ENCODE measurements at regions not wholly inside any gene's neighbourhood (a gene's known extent, or its start where the extent isn't known, plus 50 kb on each side); places are given as distances from the start of the nearest gene placed in this dataset.

GRCh38 chr2:157053876-157054275 is 203.6 kb upstream of the GALNT5 start:
- FAIRE-seq = no peak
- TF ChIP-seq, protein P1, sequence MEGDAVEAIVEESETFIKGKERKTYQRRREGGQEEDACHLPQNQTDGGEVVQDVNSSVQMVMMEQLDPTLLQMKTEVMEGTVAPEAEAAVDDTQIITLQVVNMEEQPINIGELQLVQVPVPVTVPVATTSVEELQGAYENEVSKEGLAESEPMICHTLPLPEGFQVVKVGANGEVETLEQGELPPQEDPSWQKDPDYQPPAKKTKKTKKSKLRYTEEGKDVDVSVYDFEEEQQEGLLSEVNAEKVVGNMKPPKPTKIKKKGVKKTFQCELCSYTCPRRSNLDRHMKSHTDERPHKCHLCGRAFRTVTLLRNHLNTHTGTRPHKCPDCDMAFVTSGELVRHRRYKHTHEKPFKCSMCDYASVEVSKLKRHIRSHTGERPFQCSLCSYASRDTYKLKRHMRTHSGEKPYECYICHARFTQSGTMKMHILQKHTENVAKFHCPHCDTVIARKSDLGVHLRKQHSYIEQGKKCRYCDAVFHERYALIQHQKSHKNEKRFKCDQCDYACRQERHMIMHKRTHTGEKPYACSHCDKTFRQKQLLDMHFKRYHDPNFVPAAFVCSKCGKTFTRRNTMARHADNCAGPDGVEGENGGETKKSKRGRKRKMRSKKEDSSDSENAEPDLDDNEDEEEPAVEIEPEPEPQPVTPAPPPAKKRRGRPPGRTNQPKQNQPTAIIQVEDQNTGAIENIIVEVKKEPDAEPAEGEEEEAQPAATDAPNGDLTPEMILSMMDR (IDR thresholded peaks at IDR 0.05; ENCODE audit: insufficient read depth, low read length, severe bottlenecking) = no peak
- Histone ChIP-seq H3K27me3 (ENCODE audit: control insufficient read depth, insufficient read depth, low read length) (no peaks in the 10 kb centered on the region), H3K4me3 (ENCODE audit: low read depth, low read length) (no peak overlapping the region), H3K36me3 (ENCODE audit: control insufficient read depth, insufficient read depth, low read length) (no peaks in the 10 kb centered on the region)
- no peak for DNase-seq (ENCODE audit: low read depth)

DNA sequence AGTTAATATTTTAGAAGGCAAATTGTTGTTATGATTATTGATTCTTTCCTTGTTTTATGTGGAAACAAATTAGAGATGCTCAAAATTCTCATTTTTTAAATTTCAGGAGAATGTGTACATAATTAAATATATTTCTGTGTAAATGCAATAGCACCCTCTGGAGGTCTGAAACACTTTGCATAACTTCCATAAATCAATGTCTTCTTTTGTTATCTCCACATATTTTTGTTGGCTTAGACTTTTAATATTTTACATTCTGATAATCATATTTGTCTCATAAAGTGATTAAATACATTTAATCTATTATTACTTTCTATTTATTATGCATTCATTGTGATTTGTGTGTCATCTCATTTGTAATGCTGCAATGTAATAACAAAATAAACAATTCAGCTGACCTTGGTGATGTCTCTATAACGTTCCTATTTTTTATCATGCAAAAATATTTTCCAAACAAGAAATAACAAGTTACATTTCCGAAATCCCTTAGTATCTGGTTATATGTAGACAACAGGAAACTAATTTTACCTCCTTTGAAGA is 201.8 kb upstream of the GALNT5 start:
- DNase-seq (ENCODE audit: low read depth) (peak; percentile 49), FAIRE-seq (no peak)
- no peaks in the 10 kb centered on the region for H3K27me3 ChIP-seq (ENCODE audit: control insufficient read depth, insufficient read depth, low read length)
- no peak overlapping the region for H3K4me3 ChIP-seq (ENCODE audit: low read depth, low read length)
- H3K36me3 ChIP-seq (ENCODE audit: control insufficient read depth, insufficient read depth, low read length) = no peaks in the 10 kb centered on the region
- TF ChIP-seq, protein P1 (IDR thresholded peaks at IDR 0.05; ENCODE audit: insufficient read depth, low read length, severe bottlenecking) = peak; percentile 33

GRCh38 chr2:157056200-157056676 is 201.3 kb upstream of the GALNT5 start:
- Histone ChIP-seq H3K27me3 (ENCODE audit: control insufficient read depth, insufficient read depth, low read length) (no peaks in the 10 kb centered on the region), H3K4me3 (ENCODE audit: low read depth, low read length) (no peak overlapping the region), H3K36me3 (ENCODE audit: control insufficient read depth, insufficient read depth, low read length) (no peaks in the 10 kb centered on the region)
- no peak for FAIRE-seq
- TF ChIP-seq, protein P1 (IDR thresholded peaks at IDR 0.05; ENCODE audit: insufficient read depth, low read length, severe bottlenecking) = no peak
- DNase-seq (ENCODE audit: low read depth) = peak; percentile 49

- no peaks in the 10 kb centered on the region for H3K27me3 ChIP-seq (ENCODE audit: control insufficient read depth, insufficient read depth, low read length)
- H3K36me3 ChIP-seq (ENCODE audit: control insufficient read depth, insufficient read depth, low read length) = no peaks in the 10 kb centered on the region
- FAIRE-seq (no peak), DNase-seq (ENCODE audit: low read depth) (no peak)
- TF ChIP-seq, protein P1 (IDR thresholded peaks at IDR 0.05; ENCODE audit: insufficient read depth, low read length, severe bottlenecking) = no peak
- H3K4me3 ChIP-seq (ENCODE audit: low read depth, low read length) = no peak overlapping the region
These were observed 199.3 kb upstream of the GALNT5 start for GRCh38 chr2:157058161-157058560.

DNA sequence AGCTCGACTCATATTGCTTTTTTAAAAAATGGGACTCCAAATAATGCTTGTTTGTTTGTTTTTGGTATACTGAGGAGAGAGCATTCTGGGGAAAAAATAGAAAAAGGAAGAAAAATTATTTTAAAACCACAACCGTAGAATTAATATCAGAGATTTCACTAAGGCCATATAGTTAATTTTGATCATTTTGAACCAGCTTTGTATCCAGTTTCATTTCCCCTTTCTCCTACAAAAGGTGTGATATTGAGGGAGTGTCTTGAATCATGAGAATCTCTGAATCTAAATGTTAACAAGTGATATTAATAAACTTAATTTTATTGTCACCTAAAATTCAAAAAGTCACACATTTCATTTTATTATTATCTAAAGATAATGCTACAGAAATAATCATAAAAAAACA is 198.5 kb upstream of the GALNT5 start:
- FAIRE-seq (no peak), DNase-seq (ENCODE audit: low read depth) (no peak)
- H3K36me3 ChIP-seq (ENCODE audit: control insufficient read depth, insufficient read depth, low read length) = no peaks in the 10 kb centered on the region
- H3K4me3 ChIP-seq (ENCODE audit: low read depth, low read length) = no peak overlapping the region
- H3K27me3 ChIP-seq (ENCODE audit: control insufficient read depth, insufficient read depth, low read length) = no peaks in the 10 kb centered on the region
- TF ChIP-seq, protein P1 (IDR thresholded peaks at IDR 0.05; ENCODE audit: insufficient read depth, low read length, severe bottlenecking) = no peak

- FAIRE-seq = no peak
- no peak for DNase-seq (ENCODE audit: low read depth)
- Histone ChIP-seq H3K4me3 (ENCODE audit: low read depth, low read length) (no peak overlapping the region), H3K36me3 (ENCODE audit: control insufficient read depth, insufficient read depth, low read length) (no peaks in the 10 kb centered on the region), H3K27me3 (ENCODE audit: control insufficient read depth, insufficient read depth, low read length) (no peaks in the 10 kb centered on the region)
- TF ChIP-seq, protein P1 (IDR thresholded peaks at IDR 0.05; ENCODE audit: insufficient read depth, low read length, severe bottlenecking) = no peak
These were observed 195.7 kb upstream of the GALNT5 start for GRCh38 chr2:157061799-157062198.
